H1 (cell line): ENCODE measurements at regions not wholly inside any gene's neighbourhood (a gene's known extent, or its start where the extent isn't known, plus 50 kb on each side); places are given as distances from the start of the nearest gene placed in this dataset.

ENCODE experiments used
- CTCF ChIA-PET: fragments of 300-600 bp; sonication (Branson Sonifier 250); formaldehyde crosslinking; loops from one replicate; lab custom pipeline; 2021; ENCODE audit not compliant: partially characterized antibody; lab: Charles Lee
- POLR2A ChIA-PET: fragments of 300-600 bp; sonication (Branson Sonifier 250); formaldehyde crosslinking; loops from one replicate; lab custom pipeline; 2021; ENCODE audit warnings: inconsistent platforms; ENCODE audit not compliant: partially characterized antibody; lab: Charles Lee
- DNase-seq, 2 experiments: peaks; one replicate each; pipeline versions ENCODE4 v3.0.0 to v3.0.0-alpha.2; 2010 to 2022; ENCODE audit warnings: low spot score in 2 of 2, low read depth in 1 of 2, mixed read lengths in 1 of 2
- FAIRE-seq: peaks from 2 replicates; lab custom pipeline; 2011; peaks lifted over from hg19 to GRCh38; lab: Jason Lieb, UNC
- H2AFZ ChIP-seq: 2 replicates; pipeline ENCODE4 v1.8.1; 2012; ENCODE audit warnings: low read length, inconsistent platforms
- H2AK5ac ChIP-seq: 2 replicates; pipeline ENCODE4 v1.6.1; 2013; ENCODE audit warnings: low read depth, low read length
- H2BK120ac ChIP-seq: replicated peaks from 2 replicates; pipeline ENCODE3; 2013; ENCODE audit warnings: low read depth, low read length, inconsistent platforms
- H2BK12ac ChIP-seq: 2 replicates; pipeline ENCODE4 v1.6.1; 2013; ENCODE audit warnings: low read depth, low read length
- H2BK15ac ChIP-seq: 2 replicates; pipeline ENCODE4 v1.6.1; 2013; ENCODE audit warnings: low read length
- H2BK20ac ChIP-seq: 2 replicates; pipeline ENCODE4 v1.6.1; 2013; ENCODE audit warnings: low read length
- H2BK5ac ChIP-seq: 2 replicates; pipeline ENCODE4 v1.6.1; 2013; ENCODE audit warnings: low read depth, low read length
- H3K14ac ChIP-seq: 2 replicates; pipeline ENCODE4 v1.6.1; 2013; ENCODE audit warnings: inconsistent platforms; ENCODE audit not compliant: insufficient read length
- H3K18ac ChIP-seq: 2 replicates; pipeline ENCODE4 v1.6.1; 2013; ENCODE audit warnings: low read length; ENCODE audit errors: extremely low read depth
- H3K23ac ChIP-seq: 2 replicates; pipeline ENCODE4 v1.6.1; 2013; ENCODE audit warnings: inconsistent platforms; ENCODE audit not compliant: insufficient read length
- H3K23me2 ChIP-seq: 2 replicates; pipeline ENCODE4 v1.6.1; 2013; ENCODE audit warnings: low read depth, low read length
- H3K27ac ChIP-seq: 2 replicates; pipeline ENCODE4 v1.6.1; 2011; ENCODE audit warnings: low read depth, low read length, inconsistent platforms
- H3K27me3 ChIP-seq, 4 experiments: replicated peaks in 1 of 4; 1 replicate in 1 of 4; 2 replicates in 3 of 4; pipeline versions ENCODE4 v1.6.1 to v1.8.1; 2011 to 2013; ENCODE audit warnings: low read length in 3 of 4, mild to moderate bottlenecking in 3 of 4, inconsistent platforms in 2 of 4, mixed read lengths in 2 of 4, moderate library complexity in 1 of 4; ENCODE audit not compliant: control insufficient read depth in 3 of 4, insufficient read depth in 3 of 4; ENCODE audit errors: extremely low read depth in 1 of 4
- H3K36me3 ChIP-seq, 4 experiments: 2 replicates each; pipeline versions ENCODE4 v1.6.1 to v1.8.1; 2011 to 2013; ENCODE audit warnings: mild to moderate bottlenecking in 4 of 4, low read length in 3 of 4, moderate library complexity in 2 of 4, control low read depth in 1 of 4, inconsistent platforms in 1 of 4; ENCODE audit not compliant: insufficient read depth in 4 of 4, control insufficient read depth in 2 of 4
- H3K4ac ChIP-seq: replicated peaks from 2 replicates; pipeline ENCODE3; 2013; ENCODE audit warnings: low read length, low read depth, mixed read lengths, inconsistent platforms; ENCODE audit not compliant: insufficient read length
- H3K4me1 ChIP-seq, 4 experiments: replicated peaks in 1 of 4; 1 replicate in 1 of 4; 2 replicates in 3 of 4; pipeline versions ENCODE4 v1.6.1 to v1.8.1; 2011 to 2013; ENCODE audit warnings: low read length in 3 of 4, inconsistent platforms in 2 of 4, mixed read lengths in 1 of 4; ENCODE audit not compliant: insufficient read depth in 4 of 4, control insufficient read depth in 3 of 4
- H3K4me2 ChIP-seq, 2 experiments: 2 replicates each; pipeline versions ENCODE4 v1.6.1 to v1.8.1; 2011 to 2013; ENCODE audit warnings: low read depth in 2 of 2, low read length in 2 of 2, control low read depth in 1 of 2, inconsistent platforms in 1 of 2, mild to moderate bottlenecking in 1 of 2; ENCODE audit not compliant: insufficient read depth in 1 of 2
- H3K4me3 ChIP-seq, 4 experiments: fragments of 200-600, 300-600 bp in 1 of 4; sonication (generic), shearing (Covaris generic), sonication (Bioruptor Twin) in 1 of 4; 2 replicates each; pipeline versions ENCODE4 v1.5.1 to v1.8.1; 2011 to 2016; ENCODE audit warnings: low read length in 4 of 4, low read depth in 3 of 4, control low read depth in 2 of 4, inconsistent platforms in 2 of 4, mild to moderate bottlenecking in 2 of 4, mixed read lengths in 1 of 4, moderate library complexity in 1 of 4; ENCODE audit not compliant: insufficient read depth in 2 of 4; ENCODE audit errors: extremely low read depth in 1 of 4
- H3K56ac ChIP-seq: replicated peaks from 2 replicates; pipeline ENCODE3; 2013; ENCODE audit warnings: low read depth, mild to moderate bottlenecking, mixed read lengths, low read length, inconsistent platforms; ENCODE audit not compliant: insufficient read length
- H3K79me1 ChIP-seq: 2 replicates; pipeline ENCODE4 v1.6.1; 2013; ENCODE audit warnings: low read depth, low read length, control low read depth
- H3K79me2 ChIP-seq, 2 experiments: 2 replicates each; pipeline versions ENCODE4 v1.6.1 to v1.8.1; 2012 to 2013; ENCODE audit warnings: low read length in 2 of 2, mild to moderate bottlenecking in 2 of 2, inconsistent platforms in 1 of 2; ENCODE audit not compliant: insufficient read depth in 2 of 2, control insufficient read depth in 1 of 2
- H3K9ac ChIP-seq, 4 experiments: replicated peaks in 1 of 4; 1 replicate in 1 of 4; 2 replicates in 3 of 4; pipeline versions ENCODE4 v1.6.1 to v1.8.1; 2011 to 2013; ENCODE audit warnings: low read depth in 3 of 4, low read length in 3 of 4, control low read depth in 2 of 4, mild to moderate bottlenecking in 2 of 4, moderate library complexity in 2 of 4, inconsistent platforms in 1 of 4; ENCODE audit errors: extremely low read depth in 1 of 4
- H3K9me3 ChIP-seq, 2 experiments: 2 replicates each; pipeline versions ENCODE4 v1.6.1 to v1.8.1; 2012 to 2013; ENCODE audit warnings: mild to moderate bottlenecking in 2 of 2, moderate library complexity in 2 of 2, control low read depth in 1 of 2, inconsistent platforms in 1 of 2, low read depth in 1 of 2, low read length in 1 of 2, mixed read lengths in 1 of 2; ENCODE audit not compliant: insufficient read depth in 2 of 2
- H4K20me1 ChIP-seq, 2 experiments: replicated peaks in 1 of 2; 2 replicates each; pipeline versions ENCODE3 to v1.8.1; 2011 to 2013; ENCODE audit warnings: inconsistent platforms in 2 of 2, low read length in 2 of 2, mild to moderate bottlenecking in 1 of 2; ENCODE audit not compliant: insufficient read depth in 2 of 2, control insufficient read depth in 1 of 2
- H4K5ac ChIP-seq: 2 replicates; pipeline ENCODE4 v1.6.1; 2013; ENCODE audit warnings: low read length, low read depth, mixed read lengths, inconsistent platforms; ENCODE audit not compliant: insufficient read length
- H4K8ac ChIP-seq: 2 replicates; pipeline ENCODE4 v1.8.0; 2013; ENCODE audit warnings: mild to moderate bottlenecking, moderate library complexity, low read length, inconsistent platforms; ENCODE audit not compliant: insufficient read depth; ENCODE audit errors: extremely low read depth
- H4K91ac ChIP-seq: replicated peaks from 2 replicates; pipeline ENCODE3; 2013; ENCODE audit warnings: low read length, mixed read lengths, inconsistent platforms; ENCODE audit not compliant: insufficient read length
- CHD2 ChIP-seq: IDR thresholded peaks from 2 replicates; pipeline ENCODE4 v1.6.1; 2012; ENCODE audit warnings: low read length, improper control_type of control experiment
- HDAC2 ChIP-seq, 2 experiments: fragments of 300-600 bp in 1 of 2; sonication (generic) in 1 of 2; IDR thresholded peaks; 2 replicates each; pipeline ENCODE4 v1.6.1; 2011 to 2012; ENCODE audit warnings: low read depth in 2 of 2, low read length in 2 of 2, mild to moderate bottlenecking in 2 of 2, moderate library complexity in 2 of 2, borderline replicate concordance in 1 of 2, inconsistent platforms in 1 of 2
- HDAC6 ChIP-seq: IDR thresholded peaks from one replicate; pipeline ENCODE4 v1.7.1; 2012; ENCODE audit warnings: low read depth, mild to moderate bottlenecking, inconsistent platforms, low read length, moderate library complexity
- POU5F1 ChIP-seq: IDR thresholded peaks from 2 replicates; pipeline ENCODE4 v1.6.1; 2011; ENCODE audit warnings: low read depth, mild to moderate bottlenecking, low read length, moderate library complexity
- RBBP5 ChIP-seq: IDR thresholded peaks from 2 replicates; pipeline ENCODE4 v1.7.1; 2012; ENCODE audit warnings: low read depth, mild to moderate bottlenecking, inconsistent platforms, low read length, moderate library complexity, borderline replicate concordance
- SIX5 ChIP-seq: IDR thresholded peaks from 2 replicates; pipeline ENCODE4 v1.6.1; 2011; ENCODE audit warnings: mild to moderate bottlenecking, low read depth, low read length
- SP1 ChIP-seq: IDR thresholded peaks from 2 replicates; pipeline ENCODE4 v1.6.1; 2011; ENCODE audit warnings: low read depth, low read length
- SUZ12 ChIP-seq: fragments of 200-600 bp; sonication (generic); IDR thresholded peaks from 2 replicates; pipeline ENCODE4 v1.6.1; 2012; ENCODE audit warnings: mild to moderate bottlenecking, inconsistent platforms, low read length, moderate library complexity, mixed read lengths
- WGBS, 2 experiments: shearing (Covaris generic) in 1 of 2; methylation state at CpG; one replicate each; pipeline versions ENCODE4 v1.1.6 to v1.1.7; 2013 to 2015; ENCODE audit warnings: low lambda C conversion rate in 2 of 2, mixed read lengths in 2 of 2, inconsistent platforms in 1 of 2, low coverage in 1 of 2, missing lambda C conversion rate in 1 of 2; ENCODE audit not compliant: insufficient replicate concordance in 2 of 2, insufficient coverage in 1 of 2, insufficient read length in 1 of 2; ENCODE audit errors: extremely low coverage in 1 of 2, missing lambda C conversion rate in 1 of 2; 5-methylcytosine and 5-hydroxymethylcytosine counted together
- TF ChIP-seq, protein P1 (sequence below): IDR thresholded peaks from 2 replicates; pipeline ENCODE4 v1.6.1; 2012; ENCODE audit warnings: low read length, inconsistent platforms

DNA sequence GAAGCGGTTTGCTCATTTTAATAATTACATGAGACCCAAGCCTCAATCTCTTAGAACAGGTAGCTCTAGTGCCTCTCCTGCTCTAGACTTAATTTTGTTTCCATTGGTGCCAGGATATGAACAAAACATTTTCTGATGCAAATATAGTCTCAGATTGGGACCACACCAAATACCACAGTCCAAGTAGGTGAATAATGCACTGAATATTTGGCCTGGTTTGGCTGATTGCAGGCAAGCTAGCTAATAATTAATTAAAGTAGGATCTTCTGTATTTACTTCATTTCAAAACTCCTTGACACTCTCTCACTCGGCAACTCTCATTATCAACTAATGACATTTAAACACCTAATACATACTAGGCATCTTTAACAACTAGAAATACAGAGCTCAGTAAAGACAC is 219.6 kb downstream of the LTN1 start:
- H2BK20ac ChIP-seq = no peak overlapping the region
- no peak overlapping the region for H3K18ac ChIP-seq
- no peaks in the 10 kb centered on the region for H3K4me1 ChIP-seq
- no peak overlapping the region for H2BK120ac ChIP-seq
- FAIRE-seq (no peak), DNase-seq (no peak)
- H3K27me3 ChIP-seq = no peaks in the 10 kb centered on the region
- no peak overlapping the region for H3K23ac ChIP-seq
- no peak overlapping the region for H3K4me3 ChIP-seq
- TF ChIP-seq, protein P1, sequence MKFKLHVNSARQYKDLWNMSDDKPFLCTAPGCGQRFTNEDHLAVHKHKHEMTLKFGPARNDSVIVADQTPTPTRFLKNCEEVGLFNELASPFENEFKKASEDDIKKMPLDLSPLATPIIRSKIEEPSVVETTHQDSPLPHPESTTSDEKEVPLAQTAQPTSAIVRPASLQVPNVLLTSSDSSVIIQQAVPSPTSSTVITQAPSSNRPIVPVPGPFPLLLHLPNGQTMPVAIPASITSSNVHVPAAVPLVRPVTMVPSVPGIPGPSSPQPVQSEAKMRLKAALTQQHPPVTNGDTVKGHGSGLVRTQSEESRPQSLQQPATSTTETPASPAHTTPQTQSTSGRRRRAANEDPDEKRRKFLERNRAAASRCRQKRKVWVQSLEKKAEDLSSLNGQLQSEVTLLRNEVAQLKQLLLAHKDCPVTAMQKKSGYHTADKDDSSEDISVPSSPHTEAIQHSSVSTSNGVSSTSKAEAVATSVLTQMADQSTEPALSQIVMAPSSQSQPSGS = no peak
- TF ChIP-seq SIX5 (no peak), CHD2 (no peak), HDAC6 (no peak), SUZ12 (no peak), RBBP5 (no peak), POU5F1 (no peak), SP1 (no peak), HDAC2 (IDR thresholded peaks at IDR 0.05; ENCODE audit: borderline replicate concordance in 1 of 2, low read depth in 2 of 2, low read length in 2 of 2) (no peak)
- H3K4ac ChIP-seq = no peak overlapping the region
- no peaks in the 10 kb centered on the region for H3K79me1 ChIP-seq
- H3K56ac ChIP-seq = no peak overlapping the region
- H3K79me2 ChIP-seq = no peaks in the 10 kb centered on the region
- H4K20me1 ChIP-seq = no peaks in the 10 kb centered on the region
- no peak overlapping the region for H4K8ac ChIP-seq
- H2BK12ac ChIP-seq = no peak overlapping the region
- H3K4me2 ChIP-seq = no peak overlapping the region
- CTCF ChIA-PET = interaction anchor here (0.6 to 1.8 kb wide), 2 partner anchors 16 to 27 kb away, joined by 3 to 5 read pairs; no protein-coding TSS in a partner anchor
- POLR2A ChIA-PET = no interaction called here
- no peak overlapping the region for H2BK15ac ChIP-seq
- H3K36me3 ChIP-seq = no peaks in the 10 kb centered on the region
- no peak overlapping the region for H2BK5ac ChIP-seq
- 88% methylated on average over 2 of the region's 2 CpGs; no CpG with 5 or more reads in 1 of the 2 experiments for WGBS, 2 experiments
- H4K91ac ChIP-seq = no peak overlapping the region
- H2AK5ac ChIP-seq = no peak overlapping the region
- H3K9me3 ChIP-seq = no peaks in the 10 kb centered on the region
- H3K9ac ChIP-seq = no peak overlapping the region
- no peak overlapping the region for H4K5ac ChIP-seq
- no peaks in the 10 kb centered on the region for H3K23me2 ChIP-seq
- H2AFZ ChIP-seq = no peak overlapping the region
- no peak overlapping the region for H3K27ac ChIP-seq
- H3K14ac ChIP-seq = no peak overlapping the region
